WTC11 (cell line): ENCODE measurements at regions not wholly inside any gene's neighbourhood (a gene's known extent, or its start where the extent isn't known, plus 50 kb on each side); places are given as distances from the start of the nearest gene placed in this dataset.

ENCODE experiments used
- ATAC-seq: fragments of 200-7000 bp; cut with Tn5 transposase; 2 replicates; pipeline ENCODE4 v1.10.0; 2021; ENCODE audit warnings: mild to moderate bottlenecking, moderate library complexity
- CTCF ChIA-PET: fragments of 300-600 bp; sonication (Branson Sonifier 250); formaldehyde crosslinking; loops from one replicate; lab custom pipeline; 2021; ENCODE audit warnings: antibody characterized with exemption; lab: Charles Lee
- POLR2A ChIA-PET: fragments of 350-600 bp; sonication (Branson Sonifier 250); formaldehyde crosslinking; loops from one replicate; lab custom pipeline; 2021; ENCODE audit warnings: antibody characterized with exemption; lab: Charles Lee
- DNase-seq: peaks from one replicate; pipeline ENCODE4 v3.0.0; 2021; ENCODE audit warnings: low spot score
- H3K27ac Mint-ChIP-seq: 2 replicates; pipeline ENCODE4 v1.8.0; 2021; ENCODE audit warnings: mixed read lengths
- H3K27me3 Mint-ChIP-seq: 2 replicates; pipeline ENCODE4 v1.8.0; 2021; ENCODE audit warnings: low read depth, mild to moderate bottlenecking, moderate library complexity, mixed read lengths
- H3K36me3 Mint-ChIP-seq: 2 replicates; pipeline ENCODE4 v1.8.0; 2021; ENCODE audit warnings: mixed read lengths
- H3K4me1 Mint-ChIP-seq: 2 replicates; pipeline ENCODE4 v1.8.0; 2022; ENCODE audit warnings: mixed read lengths
- H3K4me3 Mint-ChIP-seq: 2 replicates; pipeline ENCODE4 v1.8.0; 2021; ENCODE audit warnings: mild to moderate bottlenecking, moderate library complexity, mixed read lengths
- H3K9me3 Mint-ChIP-seq: 2 replicates; pipeline ENCODE4 v1.8.0; 2021; ENCODE audit warnings: mixed read lengths
- CREB1 ChIP-seq: sonication (generic); formaldehyde crosslinking; IDR thresholded peaks from 2 replicates; pipeline ENCODE4 v1.8.0; 2023; ENCODE audit warnings: mild to moderate bottlenecking, missing genetic modification reagents
- ETV6 ChIP-seq: sonication (generic); formaldehyde crosslinking; IDR thresholded peaks from 2 replicates; pipeline ENCODE4 v1.8.1; 2022; ENCODE audit warnings: mild to moderate bottlenecking, missing genetic modification reagents
- FOXJ3 ChIP-seq: sonication (generic); formaldehyde crosslinking; IDR thresholded peaks from 2 replicates; pipeline ENCODE4 v1.9.0; 2021; ENCODE audit warnings: missing genetic modification reagents, mild to moderate bottlenecking, borderline replicate concordance
- HMGA2 ChIP-seq: fragments of 250-450 bp; sonication (Bioruptor Pico); IDR thresholded peaks from 2 replicates; pipeline ENCODE4 v1.4.0; 2021; ENCODE audit warnings: mild to moderate bottlenecking, moderate library complexity
- KAT7 ChIP-seq: sonication (generic); formaldehyde crosslinking; IDR thresholded peaks from 2 replicates; pipeline ENCODE4 v1.8.1; 2023; ENCODE audit warnings: missing genetic modification reagents, mild to moderate bottlenecking, borderline replicate concordance
- MXD4 ChIP-seq: fragments of 250-450 bp; sonication (Bioruptor Pico); IDR thresholded peaks from 2 replicates; pipeline ENCODE4 v1.8.0; 2021; ENCODE audit warnings: mild to moderate bottlenecking, moderate library complexity, borderline replicate concordance
- NFE2L1 ChIP-seq: sonication (generic); formaldehyde crosslinking; IDR thresholded peaks from 2 replicates; pipeline ENCODE4 v1.8.1; 2023; ENCODE audit warnings: missing genetic modification reagents
- SMAD4 ChIP-seq: sonication (generic); formaldehyde crosslinking; IDR thresholded peaks from 2 replicates; pipeline ENCODE4 v1.8.0; 2022; ENCODE audit warnings: mild to moderate bottlenecking, missing genetic modification reagents
- TP53 ChIP-seq: sonication (generic); formaldehyde crosslinking; IDR thresholded peaks from 2 replicates; pipeline ENCODE4 v1.8.1; 2023; ENCODE audit warnings: mild to moderate bottlenecking, missing genetic modification reagents
- ZBTB21 ChIP-seq: sonication (generic); formaldehyde crosslinking; IDR thresholded peaks from 2 replicates; pipeline ENCODE4 v1.8.1; 2023; ENCODE audit warnings: mild to moderate bottlenecking, missing genetic modification reagents, borderline replicate concordance
- ZNF121 ChIP-seq: sonication (generic); formaldehyde crosslinking; IDR thresholded peaks from 2 replicates; pipeline ENCODE4 v1.8.0; 2023; ENCODE audit warnings: missing genetic modification reagents
- ZNF138 ChIP-seq: sonication (generic); formaldehyde crosslinking; conservative IDR thresholded peaks from 2 replicates; pipeline ENCODE4 v1.8.1; 2022; ENCODE audit warnings: mild to moderate bottlenecking, moderate library complexity, missing genetic modification reagents
- ZNF232 ChIP-seq: sonication (generic); formaldehyde crosslinking; IDR thresholded peaks from 2 replicates; pipeline ENCODE4 v1.8.0; 2022; ENCODE audit warnings: mild to moderate bottlenecking, missing genetic modification reagents
- ZNF263 ChIP-seq: sonication (generic); formaldehyde crosslinking; IDR thresholded peaks from 2 replicates; pipeline ENCODE4 v1.8.1; 2022; ENCODE audit warnings: low read depth, mild to moderate bottlenecking, moderate library complexity, missing genetic modification reagents
- TF ChIP-seq, protein P1 (sequence below): fragments of 250-450 bp; sonication (Bioruptor Pico); IDR thresholded peaks from 2 replicates; pipeline ENCODE4 v2.1.2; 2022; ENCODE audit warnings: mild to moderate bottlenecking, moderate library complexity
- TF ChIP-seq, protein P2 (sequence below): sonication (generic); formaldehyde crosslinking; IDR thresholded peaks from 2 replicates; pipeline ENCODE4 v1.8.0; 2023; ENCODE audit warnings: missing genetic modification reagents
- TF ChIP-seq, protein P3 (sequence below): sonication (generic); formaldehyde crosslinking; IDR thresholded peaks from 2 replicates; pipeline ENCODE4 v1.8.1; 2023; ENCODE audit warnings: mild to moderate bottlenecking, missing genetic modification reagents, moderate library complexity
- TF ChIP-seq, protein P4 (sequence below): sonication (generic); formaldehyde crosslinking; IDR thresholded peaks from 2 replicates; pipeline ENCODE4 v1.8.0; 2022; ENCODE audit warnings: mild to moderate bottlenecking, missing genetic modification reagents

DNA sequence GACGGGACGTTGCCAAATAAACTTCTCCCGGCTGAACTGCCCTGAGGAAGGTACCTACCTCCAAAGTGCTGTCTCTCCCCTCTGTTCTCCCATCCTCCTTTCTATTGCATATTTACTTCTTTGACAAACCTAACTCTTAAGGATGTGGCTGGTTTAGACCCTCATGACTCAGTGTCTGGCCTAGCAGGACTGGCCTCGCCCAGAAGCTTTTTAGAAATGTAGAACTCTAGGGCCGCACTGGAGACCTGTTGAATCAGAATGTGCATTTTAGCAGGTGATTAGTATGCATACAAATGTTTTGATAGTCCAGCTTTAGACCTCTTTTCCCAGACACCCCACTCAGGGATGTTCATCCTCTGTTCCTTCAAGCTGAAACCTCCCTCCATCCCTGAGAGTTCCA lies 335.9 kb downstream of the PIK3R1 start:
- ATAC-seq, result no peak
- DNase-seq, result no peak
- TF ChIP-seq CREB1, result no peak
- TF ChIP-seq ETV6 (CRISPR knock-in tag), result no peak
- TF ChIP-seq, protein P1, sequence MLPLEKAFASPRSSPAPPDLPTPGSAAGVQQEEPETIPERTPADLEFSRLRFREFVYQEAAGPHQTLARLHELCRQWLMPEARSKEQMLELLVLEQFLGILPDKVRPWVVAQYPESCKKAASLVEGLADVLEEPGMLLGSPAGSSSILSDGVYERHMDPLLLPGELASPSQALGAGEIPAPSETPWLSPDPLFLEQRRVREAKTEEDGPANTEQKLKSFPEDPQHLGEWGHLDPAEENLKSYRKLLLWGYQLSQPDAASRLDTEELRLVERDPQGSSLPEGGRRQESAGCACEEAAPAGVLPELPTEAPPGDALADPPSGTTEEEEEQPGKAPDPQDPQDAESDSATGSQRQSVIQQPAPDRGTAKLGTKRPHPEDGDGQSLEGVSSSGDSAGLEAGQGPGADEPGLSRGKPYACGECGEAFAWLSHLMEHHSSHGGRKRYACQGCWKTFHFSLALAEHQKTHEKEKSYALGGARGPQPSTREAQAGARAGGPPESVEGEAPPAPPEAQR (CRISPR knock-in tag), result no peak
- TF ChIP-seq, protein P2, sequence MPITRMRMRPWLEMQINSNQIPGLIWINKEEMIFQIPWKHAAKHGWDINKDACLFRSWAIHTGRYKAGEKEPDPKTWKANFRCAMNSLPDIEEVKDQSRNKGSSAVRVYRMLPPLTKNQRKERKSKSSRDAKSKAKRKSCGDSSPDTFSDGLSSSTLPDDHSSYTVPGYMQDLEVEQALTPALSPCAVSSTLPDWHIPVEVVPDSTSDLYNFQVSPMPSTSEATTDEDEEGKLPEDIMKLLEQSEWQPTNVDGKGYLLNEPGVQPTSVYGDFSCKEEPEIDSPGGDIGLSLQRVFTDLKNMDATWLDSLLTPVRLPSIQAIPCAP (CRISPR knock-in tag), result no peak
- TF ChIP-seq ZNF263 (CRISPR knock-in tag), result no peak
- no peak for TF ChIP-seq HMGA2 (CRISPR knock-in tag)
- no peak for TF ChIP-seq SMAD4
- TF ChIP-seq, protein P3, sequence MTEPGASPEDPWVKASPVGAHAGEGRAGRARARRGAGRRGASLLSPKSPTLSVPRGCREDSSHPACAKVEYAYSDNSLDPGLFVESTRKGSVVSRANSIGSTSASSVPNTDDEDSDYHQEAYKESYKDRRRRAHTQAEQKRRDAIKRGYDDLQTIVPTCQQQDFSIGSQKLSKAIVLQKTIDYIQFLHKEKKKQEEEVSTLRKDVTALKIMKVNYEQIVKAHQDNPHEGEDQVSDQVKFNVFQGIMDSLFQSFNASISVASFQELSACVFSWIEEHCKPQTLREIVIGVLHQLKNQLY (CRISPR knock-in tag), result no peak
- no peak for TF ChIP-seq MXD4 (CRISPR knock-in tag)
- TF ChIP-seq TP53 (CRISPR knock-in tag), result no peak
- no peak for TF ChIP-seq NFE2L1
- no peak for TF ChIP-seq FOXJ3 (CRISPR knock-in tag)
- TF ChIP-seq, protein P4, sequence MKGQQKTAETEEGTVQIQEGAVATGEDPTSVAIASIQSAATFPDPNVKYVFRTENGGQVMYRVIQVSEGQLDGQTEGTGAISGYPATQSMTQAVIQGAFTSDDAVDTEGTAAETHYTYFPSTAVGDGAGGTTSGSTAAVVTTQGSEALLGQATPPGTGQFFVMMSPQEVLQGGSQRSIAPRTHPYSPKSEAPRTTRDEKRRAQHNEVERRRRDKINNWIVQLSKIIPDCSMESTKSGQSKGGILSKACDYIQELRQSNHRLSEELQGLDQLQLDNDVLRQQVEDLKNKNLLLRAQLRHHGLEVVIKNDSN (CRISPR knock-in tag), result no peak
- TF ChIP-seq ZNF138 (CRISPR knock-in tag), result no peak
- POLR2A ChIA-PET, result no interaction called here
- Mint-ChIP-seq H3K9me3 (no peaks in the 10 kb centered on the region), H3K27ac (no peak overlapping the region), H3K4me1 (peaks cover 8% of the 10 kb centered on the region), H3K36me3 (no peaks in the 10 kb centered on the region), H3K27me3 (no peaks in the 10 kb centered on the region), H3K4me3 (no peak overlapping the region)
- CTCF ChIA-PET, result no interaction called here

DNA sequence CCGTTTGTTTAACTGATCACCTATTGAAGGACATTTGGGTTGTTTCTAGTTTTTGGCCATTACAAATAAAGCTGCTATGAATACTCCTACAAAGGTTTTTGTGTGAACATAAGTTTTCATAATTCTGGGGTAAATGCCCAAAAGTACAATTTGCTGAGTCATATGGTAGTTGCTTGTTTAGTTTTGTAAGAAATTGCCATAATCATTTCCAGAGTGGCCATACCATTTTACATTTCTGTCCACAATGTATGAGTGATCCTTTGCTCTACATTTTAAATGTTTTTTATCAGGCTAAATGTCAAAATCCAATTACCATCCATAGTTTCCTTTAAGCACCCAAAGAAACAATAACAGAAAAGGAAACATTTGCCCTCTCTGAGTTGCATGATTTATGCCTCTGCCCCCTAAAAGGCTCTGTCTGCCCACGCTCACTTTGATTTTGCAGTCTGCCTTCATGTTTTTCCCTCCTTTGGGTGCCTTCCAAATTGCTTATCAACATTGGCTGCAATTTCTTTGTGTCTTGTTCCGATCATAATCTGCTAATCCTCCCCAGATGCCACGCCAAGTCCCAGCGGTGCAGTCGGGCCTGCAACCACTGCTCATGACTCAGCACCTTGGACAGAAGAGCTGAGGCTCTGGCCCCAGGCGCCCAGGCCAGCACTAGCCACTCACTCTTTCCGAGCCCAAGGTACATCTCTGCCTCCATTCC lies 339.2 kb downstream of the PIK3R1 start:
- no peak for TF ChIP-seq ZNF232 (CRISPR knock-in tag)
- peak; percentile 78 for TF ChIP-seq NFE2L1
- no peak for TF ChIP-seq ZNF121 (CRISPR knock-in tag)
- Mint-ChIP-seq H3K4me3 (no peak overlapping the region), H3K4me1 (peaks cover 8% of the 10 kb centered on the region), H3K27ac (no peak overlapping the region), H3K36me3 (no peaks in the 10 kb centered on the region), H3K27me3 (no peaks in the 10 kb centered on the region), H3K9me3 (no peaks in the 10 kb centered on the region)
- ATAC-seq, result peak; percentile 86
- no peak for DNase-seq
- CTCF ChIA-PET, result no interaction called here
- POLR2A ChIA-PET, result no interaction called here

DNA sequence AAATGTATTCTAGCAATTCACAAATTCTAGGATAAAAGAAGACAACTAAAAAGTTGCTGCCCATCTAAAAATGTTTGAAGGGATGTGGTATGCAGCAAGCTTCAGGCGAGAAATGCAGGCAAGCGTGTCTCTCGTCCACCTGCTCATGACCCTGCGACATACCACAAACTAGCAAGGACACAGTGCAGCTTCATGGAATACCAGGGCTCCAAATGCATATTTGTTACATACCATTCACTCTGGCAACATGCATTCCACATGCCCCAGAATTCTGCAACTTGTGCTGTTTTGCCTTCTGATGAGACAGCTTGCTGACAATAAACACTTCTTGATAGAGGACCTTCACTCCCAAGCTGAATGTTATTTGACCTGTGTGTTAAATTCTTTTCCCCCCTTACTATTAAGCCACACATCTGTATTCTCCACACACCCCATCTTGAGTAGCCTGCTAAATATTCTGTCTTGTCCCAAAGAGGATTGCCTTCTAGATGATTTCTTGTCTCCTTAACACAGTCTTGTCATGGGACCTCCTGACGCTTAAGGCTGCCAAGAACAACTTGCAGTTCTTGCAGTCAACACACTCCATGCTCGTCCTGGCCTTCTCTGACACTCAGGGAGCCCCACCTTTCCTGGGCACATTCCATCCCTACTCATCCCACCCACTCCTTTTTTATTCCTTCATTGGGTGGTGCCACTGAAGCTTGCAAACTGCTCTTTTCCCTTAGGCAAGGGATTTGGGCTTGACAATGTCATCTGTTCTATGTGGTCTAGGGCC lies 340.5 kb downstream of the PIK3R1 start:
- Mint-ChIP-seq H3K4me3 (no peak overlapping the region), H3K4me1 (peaks cover 8% of the 10 kb centered on the region), H3K36me3 (no peaks in the 10 kb centered on the region), H3K27ac (no peak overlapping the region), H3K27me3 (no peaks in the 10 kb centered on the region), H3K9me3 (0 out of 2 replicates have a peak, but pooled peaks cover 3% of the 10 kb centered on the region)
- DNase-seq (no peak), ATAC-seq (no peak)
- ChIA-PET CTCF (interaction anchor here (0.6 kb wide), 1 partner anchor 1360 kb away, joined by 5 read pairs; the partner anchor contains the start of gene CD180), POLR2A (interaction anchor here (0.6 kb wide), 1 partner anchor 956 kb away, joined by 3 read pairs; no protein-coding TSS in a partner anchor)
- TF ChIP-seq ZBTB21 (CRISPR knock-in tag) (no peak), ZNF121 (CRISPR knock-in tag) (no peak), HMGA2 (CRISPR knock-in tag) (no peak), KAT7 (CRISPR knock-in tag) (no peak)
- TF ChIP-seq, protein P1 (CRISPR knock-in tag), result no peak
